Hematopoietic multipotent progenitor cell treated with erythropoietin and hydrocortisone succinate and interleukin-3 and kit ligand, for 15 days (in vitro differentiated cells): ENCODE measurements at regions not wholly inside any gene's neighbourhood (a gene's known extent, or its start where the extent isn't known, plus 50 kb on each side); places are given as distances from the start of the nearest gene placed in this dataset.
"Not testable (repeated sequence)": the region's sequence is repeated elsewhere in the genome, so short reads cannot be mapped to it uniquely, and the experiment has no call there.

Source experiments
- DNase-seq: peaks from one replicate; pipeline ENCODE4 v3.0.0-alpha.2; 2015; ENCODE audit warnings: low spot score

DNA sequence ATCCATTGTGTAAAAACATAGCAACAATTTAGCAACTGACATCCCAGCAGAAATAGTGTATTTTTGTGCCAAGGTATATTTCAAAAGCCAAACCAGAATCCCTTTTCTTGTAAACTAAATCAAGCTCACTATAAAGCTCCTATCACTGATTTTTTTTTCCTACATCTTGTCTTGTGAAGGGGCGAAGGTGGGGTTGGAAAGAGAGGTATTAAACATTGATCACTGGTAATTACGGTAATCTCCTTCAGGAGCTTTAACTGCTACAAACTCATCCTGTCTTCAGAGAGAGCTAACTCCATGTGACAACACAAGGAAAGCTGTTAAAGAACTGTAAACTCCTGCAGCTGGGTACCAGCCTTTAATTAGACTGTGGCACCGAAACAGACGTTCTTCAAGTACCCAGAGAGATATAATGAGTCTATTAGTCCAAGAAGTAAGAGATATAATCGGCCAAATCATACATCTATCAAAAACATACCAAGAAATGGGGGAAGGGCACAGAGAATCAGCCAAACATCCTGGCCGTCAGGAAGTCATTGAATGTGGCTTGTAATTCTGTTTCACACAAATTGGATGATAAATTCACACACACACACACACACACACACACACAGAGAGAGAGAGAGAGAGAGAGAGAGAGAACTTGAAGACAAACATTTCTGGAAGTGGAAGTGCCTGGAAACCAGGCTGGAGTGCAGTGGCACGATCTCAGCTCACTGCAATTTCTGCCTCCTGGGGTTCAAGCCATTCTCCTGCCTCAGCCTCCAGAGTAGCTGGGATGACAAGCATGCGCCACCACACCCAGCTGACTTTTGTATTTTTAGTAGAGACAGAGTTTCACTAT, 111.9 kb upstream of the PPARGC1A start:
- DNase-seq, result no peak

DNA sequence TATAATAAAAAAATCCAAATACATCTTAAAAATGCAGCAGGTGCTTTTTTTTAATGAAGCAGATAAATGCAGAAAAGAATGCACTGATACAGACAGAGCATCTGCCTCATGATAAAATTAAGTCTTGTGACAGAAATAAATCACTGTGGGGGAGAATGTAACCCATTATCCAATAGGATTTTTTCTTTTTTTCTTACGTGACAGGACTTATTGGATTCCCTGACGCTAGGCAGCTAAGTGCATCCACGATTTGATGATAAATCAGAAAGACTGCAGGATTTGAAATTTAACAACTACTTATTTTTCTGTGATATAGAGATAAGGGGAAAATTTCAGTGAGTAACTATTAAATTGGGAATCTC, 110.6 kb upstream of the PPARGC1A start:
- no peak for DNase-seq

DNA sequence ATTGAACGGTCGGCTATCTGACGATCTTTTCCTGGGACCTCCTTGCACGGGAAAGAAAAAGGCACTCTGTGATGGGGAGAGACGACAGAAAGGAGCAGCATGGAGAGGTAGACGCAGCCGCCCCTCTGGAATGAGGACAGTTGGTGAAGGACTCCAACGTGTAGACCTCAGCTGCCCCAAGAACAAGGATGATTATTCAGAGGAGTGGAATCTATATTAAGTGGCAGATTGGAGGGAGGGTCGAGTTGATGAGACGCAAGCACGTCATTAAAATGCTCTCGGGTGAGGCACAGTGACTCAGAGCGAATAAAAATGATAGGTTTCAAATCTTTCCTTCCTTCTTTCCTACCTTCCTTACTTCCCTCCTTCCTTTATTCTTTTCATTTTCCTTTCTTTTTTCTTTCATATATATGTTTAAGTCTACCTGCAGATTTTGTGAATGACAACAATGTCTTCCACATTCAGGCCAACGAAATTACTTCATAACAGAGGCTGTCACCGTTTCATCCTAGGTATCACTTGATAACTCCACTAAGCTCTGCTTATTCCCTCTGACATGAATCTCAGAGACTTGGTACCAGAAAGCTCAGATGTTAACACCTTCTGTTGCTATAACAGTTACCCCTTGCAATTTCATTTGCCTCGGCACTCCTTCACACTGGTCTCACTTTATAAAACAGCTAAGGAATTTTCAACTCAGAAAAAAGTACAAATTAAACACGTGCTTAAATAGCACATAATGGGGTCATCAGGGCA, 110.0 kb upstream of the PPARGC1A start:
- DNase-seq, result no peak

DNA sequence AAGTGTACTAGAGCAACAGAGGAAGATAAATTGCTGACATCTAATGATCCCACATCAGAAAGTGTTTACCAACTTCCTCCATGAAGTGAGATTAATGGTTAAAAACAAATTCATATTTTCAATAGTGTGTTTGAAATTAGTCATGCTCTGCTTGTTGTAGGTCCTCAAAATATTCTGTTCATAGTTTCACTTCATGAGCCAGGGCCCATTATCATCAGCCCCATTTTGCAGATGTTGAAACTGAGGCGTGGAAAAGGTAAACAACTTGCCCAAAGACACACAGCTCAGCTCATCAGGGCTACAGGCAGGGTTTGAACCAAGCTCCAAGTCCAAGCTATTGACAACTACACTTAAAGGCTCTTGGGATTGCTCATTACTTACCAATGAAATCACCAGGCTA, 103.5 kb upstream of the PPARGC1A start:
- no peak for DNase-seq

DNA sequence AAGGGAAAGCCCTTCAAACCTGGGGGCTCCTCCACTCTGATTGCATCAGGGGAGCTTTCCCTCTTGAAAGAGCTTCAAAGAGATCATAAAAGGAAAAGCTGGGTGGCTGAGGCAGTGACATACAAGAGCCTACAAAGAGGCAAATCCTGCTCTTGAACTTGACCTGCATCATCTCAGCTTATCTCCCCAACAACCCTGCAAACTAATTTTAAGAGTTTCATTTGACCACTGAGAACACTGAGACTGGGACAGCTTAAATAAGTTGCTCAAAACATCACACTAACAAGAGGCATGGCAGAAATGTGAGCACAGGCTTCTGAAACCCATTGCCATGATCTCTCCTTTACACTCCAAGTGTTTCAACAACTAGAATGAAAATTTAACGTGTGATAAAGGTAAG, 101.6 kb upstream of the PPARGC1A start:
- DNase-seq, result no peak

DNA sequence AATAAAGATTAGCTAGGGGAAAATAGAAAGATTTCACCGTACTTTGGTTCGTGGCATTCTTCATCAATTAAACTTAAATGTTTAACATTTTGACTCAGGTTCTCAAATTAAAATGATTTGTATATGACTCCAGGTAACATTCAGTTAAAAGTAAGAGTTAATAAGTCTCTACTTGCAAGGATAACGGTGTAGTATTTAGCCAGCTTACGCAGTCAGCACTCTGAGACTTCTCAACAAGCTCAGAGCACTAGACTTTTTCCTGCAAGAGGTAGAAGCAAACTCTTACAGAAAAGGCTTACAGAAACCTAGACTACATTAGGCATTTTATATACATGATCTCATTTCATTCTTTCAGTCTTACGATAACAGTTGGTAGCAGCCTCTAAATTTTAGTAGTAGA, 96.4 kb upstream of the PPARGC1A start:
- DNase-seq, result no peak

DNA sequence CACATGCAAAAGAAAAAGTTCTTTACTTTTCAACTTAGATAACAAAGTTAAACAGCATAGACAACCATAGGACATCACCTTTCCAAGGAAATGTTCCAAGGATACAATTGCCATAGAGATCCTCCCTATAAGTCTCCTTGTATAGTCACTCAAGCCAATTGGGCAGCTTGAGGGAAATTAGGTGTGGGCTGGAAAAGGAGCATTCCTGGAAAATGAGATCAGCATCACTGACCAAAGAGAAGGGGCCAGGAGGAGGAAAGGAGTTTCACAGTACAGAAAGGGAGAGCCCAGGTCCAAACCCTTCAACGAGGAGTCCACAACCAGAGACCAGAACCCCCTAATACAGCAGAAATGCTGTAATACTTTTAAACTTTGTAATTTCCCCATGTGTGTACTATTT, 91.5 kb upstream of the PPARGC1A start:
- no peak for DNase-seq

DNA sequence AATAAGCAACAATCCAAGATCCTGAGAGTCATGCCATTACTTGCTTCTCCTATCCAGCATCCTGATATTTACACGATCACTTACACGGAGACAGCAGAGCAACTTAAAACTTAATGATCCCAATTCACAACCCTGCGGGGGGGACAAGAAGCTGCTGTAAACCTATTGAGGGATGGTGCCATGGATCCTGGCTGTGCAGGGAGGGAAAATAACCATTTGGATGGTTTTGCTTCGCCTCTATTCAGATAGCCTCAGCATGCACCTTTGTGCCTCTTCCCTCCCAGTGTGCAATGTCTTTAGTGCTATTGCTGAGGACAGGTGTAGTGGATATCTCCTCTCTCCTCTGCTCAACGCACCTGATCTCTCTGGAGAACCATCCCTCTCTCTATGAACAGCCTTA, 89.7 kb upstream of the PPARGC1A start:
- DNase-seq, result no peak

DNA sequence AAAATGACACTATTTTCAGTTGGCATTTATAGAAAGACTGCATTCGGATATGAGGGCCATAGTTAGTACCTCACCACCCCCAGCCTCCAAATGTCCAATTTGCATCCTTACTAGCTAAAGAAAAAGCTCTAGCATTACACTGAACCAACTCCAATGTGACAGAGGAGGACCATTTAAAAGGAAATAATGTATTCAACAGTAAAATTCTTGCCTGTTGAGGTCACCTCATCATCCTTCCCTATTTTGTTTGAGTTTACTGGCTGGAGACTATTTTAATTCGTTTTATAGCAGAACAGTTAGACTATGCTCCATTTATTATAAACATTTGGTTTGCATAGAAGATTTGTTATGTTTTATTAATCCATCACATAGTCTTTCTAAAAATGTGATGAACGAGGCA, 88.2 kb upstream of the PPARGC1A start:
- DNase-seq, result no peak

DNA sequence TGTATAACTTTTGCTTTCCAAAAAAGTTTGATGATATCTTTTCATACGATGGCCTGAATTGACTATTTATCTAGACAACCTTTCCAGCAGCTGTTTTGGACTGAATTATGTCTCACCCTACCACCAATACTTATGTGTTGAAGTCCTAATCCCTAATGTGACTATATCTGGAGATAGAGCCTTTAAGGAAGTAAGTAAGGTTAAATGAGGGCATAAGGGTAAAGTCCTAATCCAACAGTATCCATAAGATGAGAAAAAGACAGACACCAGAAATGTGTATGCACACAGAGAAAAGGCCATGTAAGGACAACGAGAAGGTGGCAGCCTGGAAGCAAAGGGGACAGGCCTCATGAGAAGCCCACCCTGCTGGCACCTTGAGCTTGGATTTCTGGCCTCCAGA, 86.6 kb upstream of the PPARGC1A start:
- no peak for DNase-seq

DNA sequence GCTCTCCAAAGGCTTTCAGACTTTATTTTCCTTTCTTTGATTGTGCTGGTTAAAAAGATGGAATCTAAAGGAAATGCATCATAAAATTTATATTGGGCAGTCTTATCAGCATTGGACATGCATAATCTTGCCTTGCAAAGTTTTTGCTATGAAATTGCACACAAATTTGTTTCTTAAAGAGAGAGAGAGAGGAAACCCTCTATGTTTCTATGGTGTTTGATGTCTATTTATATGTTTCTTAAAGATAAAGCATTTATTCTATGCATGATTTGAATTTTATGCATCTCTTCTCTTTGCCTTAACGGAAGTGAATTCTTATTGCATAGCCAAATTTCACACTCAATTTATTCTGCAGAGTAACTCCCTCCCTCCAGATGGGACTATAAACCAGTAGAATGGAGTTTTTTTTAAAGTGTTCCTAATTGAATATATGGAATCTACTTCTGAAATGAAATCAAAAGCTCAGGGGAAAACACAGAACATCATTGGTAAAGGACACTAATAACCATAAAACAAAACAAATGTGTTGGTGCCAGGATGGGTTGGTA, 83.5 kb upstream of the PPARGC1A start:
- no peak for DNase-seq

DNA sequence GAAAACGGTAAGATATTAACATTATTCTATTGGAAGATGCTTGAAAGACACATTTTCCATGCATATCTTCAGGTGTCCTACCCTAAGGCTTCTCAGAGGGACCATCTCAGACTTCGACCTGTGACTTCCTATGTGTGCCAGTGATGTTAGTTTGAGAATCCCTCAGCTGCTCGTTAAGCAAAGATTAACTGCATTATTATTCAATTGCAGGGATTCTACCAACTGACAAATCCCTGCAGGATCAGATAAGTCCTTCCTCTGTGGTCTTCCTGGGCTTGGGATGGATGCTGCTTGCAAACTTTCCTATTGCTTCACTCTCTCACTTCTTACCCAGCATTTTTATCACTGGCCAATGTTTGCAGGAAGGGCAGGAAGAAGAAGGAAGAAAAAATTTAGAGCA, 83.0 kb upstream of the PPARGC1A start:
- DNase-seq, result no peak

DNA sequence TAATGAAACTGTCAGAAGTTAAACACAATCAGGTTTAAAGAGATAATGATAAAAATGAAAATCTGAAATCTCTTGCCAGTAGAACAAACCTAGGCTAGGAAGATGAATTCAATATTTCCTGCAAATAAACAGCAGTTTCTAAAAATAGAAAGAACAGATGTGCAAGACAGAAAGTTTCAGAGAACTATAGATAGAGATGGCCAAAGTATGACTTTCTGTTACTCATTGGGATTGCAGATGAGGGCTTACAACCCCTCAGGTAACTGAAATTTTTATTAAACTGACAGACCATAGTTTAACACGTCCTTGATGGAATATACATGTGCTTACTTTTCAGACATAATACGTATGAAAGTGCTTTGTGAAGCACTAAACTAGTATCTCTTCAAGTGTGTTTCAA, 82.3 kb upstream of the PPARGC1A start:
- no peak for DNase-seq

DNA sequence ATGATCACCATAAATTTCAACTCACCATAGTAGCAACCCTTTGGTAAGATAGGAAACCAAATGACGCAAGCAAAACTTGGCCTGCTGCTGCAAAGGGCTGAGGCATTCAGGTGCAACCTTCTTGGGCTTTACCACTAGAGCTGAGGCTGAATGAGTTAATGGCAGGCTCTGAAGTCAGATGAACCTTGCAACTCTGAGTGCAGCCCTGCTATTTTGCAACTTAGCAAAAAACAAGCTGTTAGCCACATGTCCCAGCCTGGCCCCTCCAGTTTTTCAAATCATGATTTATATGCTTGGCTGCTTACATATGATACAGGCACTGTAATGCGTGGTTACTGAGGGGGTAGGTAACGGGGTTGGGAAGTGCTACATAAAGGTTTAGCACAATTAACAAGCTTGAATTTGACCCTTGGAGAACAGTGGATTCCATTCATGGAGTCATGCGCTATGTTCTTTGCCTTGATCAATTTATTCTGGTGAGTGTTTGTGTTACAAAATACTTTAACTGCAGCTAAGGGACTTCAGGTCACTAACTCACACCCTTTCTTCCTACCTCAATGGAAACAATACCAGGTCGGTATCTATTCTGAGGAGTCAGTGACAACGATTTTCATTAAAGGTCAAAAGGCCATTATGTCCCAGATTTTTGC, 80.5 kb upstream of the PPARGC1A start:
- DNase-seq, result no peak

DNA sequence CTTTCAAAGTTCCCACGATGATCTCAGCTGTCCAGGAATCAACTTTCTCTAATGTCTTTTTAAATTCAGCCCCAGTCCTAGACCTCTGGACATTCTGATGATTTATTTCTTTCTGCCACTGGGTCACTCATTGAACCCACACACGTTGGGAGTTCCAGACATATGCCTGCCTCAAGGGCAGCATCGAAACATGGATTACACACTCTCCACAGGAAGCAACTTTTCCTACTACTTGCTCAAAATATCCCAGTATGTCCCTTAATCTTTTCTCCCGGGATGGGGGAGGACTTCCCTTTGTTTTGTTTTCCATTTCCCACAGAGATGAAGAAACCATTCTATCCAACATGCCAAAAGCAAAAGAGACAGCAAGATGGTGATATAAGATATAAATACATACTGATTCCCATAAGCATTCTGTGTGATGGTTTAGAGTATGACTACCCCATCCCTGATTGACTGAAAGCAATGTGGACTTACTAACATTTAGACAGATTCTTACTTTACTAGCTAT, 79.8 kb upstream of the PPARGC1A start:
- DNase-seq, result no peak

DNA sequence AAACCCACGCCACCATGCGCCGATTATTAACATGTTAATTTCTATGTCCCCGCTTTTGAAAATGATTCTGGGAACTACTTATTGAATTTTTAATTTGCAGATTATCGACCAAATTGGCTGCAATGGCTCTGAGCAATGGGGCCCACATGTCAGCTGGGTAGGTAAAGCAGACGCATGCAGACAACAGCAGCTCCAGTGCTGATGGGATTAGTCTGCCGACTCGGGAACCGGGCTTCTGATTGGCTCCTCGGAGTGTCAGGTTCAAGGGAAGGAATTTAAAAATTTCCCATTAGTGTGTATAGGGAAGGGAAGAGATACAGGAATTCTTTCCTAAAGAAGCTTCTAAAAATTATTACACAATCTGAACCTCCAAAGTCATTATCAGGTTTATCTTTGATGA, 77.4 kb upstream of the PPARGC1A start:
- DNase-seq, result no peak

DNA sequence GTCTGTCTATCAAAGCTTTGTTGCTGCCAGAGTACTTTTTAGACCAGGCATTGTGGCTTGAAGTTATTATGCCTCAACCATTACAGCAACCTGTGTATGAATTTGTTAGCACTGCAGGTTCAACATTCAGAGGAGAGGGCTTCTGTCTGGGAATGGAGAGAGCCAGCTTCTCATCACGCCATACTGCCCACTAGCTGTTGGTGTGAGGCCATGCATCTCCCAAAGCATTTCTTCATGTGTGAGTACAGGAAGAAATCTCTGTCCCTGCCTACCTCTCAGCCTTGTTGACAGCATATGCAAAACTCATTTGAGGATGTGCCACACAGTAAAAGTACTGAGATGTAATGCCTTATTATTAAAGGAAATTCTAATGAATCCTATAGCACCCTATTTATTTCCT, 76.9 kb upstream of the PPARGC1A start:
- DNase-seq, result no peak

DNA sequence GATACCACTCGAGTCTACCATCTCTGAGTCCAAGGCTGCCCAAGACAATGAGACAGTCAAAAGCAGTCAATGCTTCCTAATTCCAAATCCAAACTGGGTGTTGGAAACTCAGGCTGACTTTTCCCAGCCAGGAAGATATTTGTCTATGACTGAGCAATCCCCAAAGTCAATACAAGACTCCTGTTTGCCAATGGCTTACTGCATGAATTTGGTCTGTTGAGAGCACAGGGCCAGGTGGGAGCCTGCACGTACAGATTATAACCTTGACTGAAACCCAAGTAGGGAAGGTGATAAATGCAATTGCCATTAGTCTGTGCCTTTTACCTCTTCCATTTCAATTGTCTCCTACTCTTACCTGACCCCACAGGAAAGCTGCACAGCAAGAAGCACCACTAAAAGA, 72.6 kb upstream of the PPARGC1A start:
- DNase-seq, result no peak

DNA sequence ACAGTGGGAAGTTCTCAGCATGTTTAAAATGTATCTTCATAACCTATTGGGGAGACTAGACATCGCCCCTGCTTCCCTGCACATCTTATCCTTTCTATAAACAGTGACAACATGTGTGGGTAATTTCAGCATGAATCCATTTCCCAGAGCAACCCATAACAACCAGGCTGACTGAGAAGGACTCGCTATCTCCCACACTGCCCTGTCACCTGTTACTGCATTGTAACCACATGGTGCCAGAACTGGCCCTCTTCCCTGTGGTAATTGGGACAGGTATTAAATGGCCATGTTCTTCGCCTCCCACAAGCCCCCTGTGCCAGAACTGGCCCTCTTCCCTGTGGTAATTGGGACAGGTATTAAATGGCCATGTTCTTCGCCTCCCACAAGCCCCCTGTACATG, 71.5 kb upstream of the PPARGC1A start:
- not testable (repeated sequence) for DNase-seq

DNA sequence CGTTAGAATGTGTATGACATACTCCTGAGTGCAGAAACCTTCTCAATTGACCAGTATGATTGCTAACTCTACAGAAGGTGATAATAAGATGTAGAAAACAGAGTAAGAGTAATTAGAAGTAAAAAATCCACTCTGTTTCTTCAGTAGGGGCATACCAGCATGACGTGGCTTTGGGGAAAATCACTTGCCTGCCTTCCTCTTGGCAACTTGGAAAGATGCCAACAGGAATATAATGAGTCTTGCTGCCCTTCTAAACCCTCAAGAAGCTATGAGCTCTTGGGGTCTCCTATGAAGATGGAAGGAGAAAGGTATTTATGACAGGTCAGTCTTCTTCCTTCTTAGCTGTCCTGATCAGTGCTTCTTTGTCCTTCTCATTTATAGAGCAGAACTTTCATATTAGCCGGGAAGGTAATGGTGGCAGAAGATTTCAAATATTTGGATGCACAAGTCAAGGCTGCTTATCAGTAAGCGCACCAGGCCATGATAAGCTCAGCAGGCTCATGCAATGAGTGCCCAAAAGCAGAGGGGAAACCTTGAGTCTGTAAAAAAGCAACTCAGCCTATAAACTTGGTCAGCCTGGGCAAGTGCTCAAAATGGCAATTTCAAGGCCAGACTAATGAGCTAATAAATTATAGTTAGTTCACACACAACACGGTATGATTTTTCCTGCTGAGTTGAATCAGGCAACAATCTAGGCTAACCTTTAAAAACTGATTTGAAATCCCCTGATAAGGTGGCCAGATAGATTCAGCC, 69.7 kb upstream of the PPARGC1A start:
- DNase-seq, result no peak

DNA sequence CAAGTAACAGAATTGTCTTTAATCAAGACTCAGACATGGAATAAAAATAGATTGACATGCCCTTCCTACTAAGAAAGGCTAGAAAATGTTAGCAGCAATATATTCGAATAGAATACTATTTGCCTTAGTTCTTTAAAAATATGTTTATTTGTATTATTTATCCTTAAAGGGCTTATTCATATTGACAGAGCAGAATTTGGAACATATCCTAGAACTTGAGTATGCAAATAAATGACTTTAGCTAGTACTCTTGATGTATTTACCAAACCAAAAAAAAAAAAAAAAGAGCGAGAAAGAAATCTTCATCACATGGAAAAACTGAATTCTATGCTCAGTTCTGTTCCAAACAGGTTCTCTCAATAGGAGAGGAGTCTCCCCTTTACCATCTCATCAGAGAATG, 68.9 kb upstream of the PPARGC1A start:
- no peak for DNase-seq

DNA sequence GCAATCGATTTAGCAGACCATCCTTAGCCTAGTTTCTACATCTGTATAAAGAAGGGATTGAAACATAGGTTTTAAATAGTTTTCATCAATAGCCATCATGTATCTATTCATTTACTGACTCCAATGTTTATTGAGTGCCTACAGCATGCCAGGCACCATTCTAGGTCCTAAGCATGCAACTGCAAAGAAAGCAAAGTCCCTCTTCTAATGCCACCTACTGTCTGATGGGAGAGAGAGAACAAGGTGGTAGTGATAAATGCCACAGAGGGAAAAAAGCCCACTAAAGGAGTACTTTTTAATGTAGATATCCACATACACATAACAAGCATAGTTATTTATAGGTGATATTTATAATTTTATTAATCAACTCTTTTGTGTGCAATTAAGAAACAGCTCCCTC, 67.6 kb upstream of the PPARGC1A start:
- DNase-seq, result no peak
